ENCODE measurements at regions not wholly inside any gene's neighbourhood (a gene's known extent, or its start where the extent isn't known, plus 50 kb on each side); places are given as distances from the start of the nearest gene placed in this dataset.

- no peak for TF ChIP-seq MAX (IDR thresholded peaks at IDR 0.05)
- Histone ChIP-seq H3K27ac (ENCODE audit: low read depth in 1 of 2, low read length in 2 of 2) (no peak overlapping the region), H3K9ac (ENCODE audit: low read depth in 1 of 2, low read length in 2 of 2) (no peak overlapping the region), H3K9me3 (ENCODE audit: control insufficient read depth in 4 of 4, low read length in 3 of 4) (no peaks in the 10 kb centered on the region), H3K4me3 (ENCODE audit: low read depth in 1 of 3, low read length in 3 of 3) (no peak overlapping the region), H3K36me3 (ENCODE audit: control insufficient read depth in 4 of 4, insufficient read depth in 3 of 4, low read depth in 1 of 4, low read length in 3 of 4) (no peaks in the 10 kb centered on the region), H3K4me1 (ENCODE audit: control insufficient read depth in 4 of 4, insufficient read depth in 4 of 4, low read length in 3 of 4) (no peaks in the 10 kb centered on the region), H3K27me3 (ENCODE audit: control insufficient read depth in 4 of 4, insufficient read depth in 4 of 4, low read length in 3 of 4) (peaks cover 0 to 4% (median 1%) of the 10 kb centered on the region in 4 donors)
- DNase-seq (ENCODE audit: low spot score) = no peak
- WGBS = 79% methylated on average over 13 of the region's 13 CpGs
Measured at GRCh38 chr9:13429301-13430190, 150.1 kb upstream of the MPDZ start.

- no peak for DNase-seq (ENCODE audit: low spot score)
- TF ChIP-seq FOXA2 (IDR thresholded peaks at IDR 0.05) (no peak), REST (IDR thresholded peaks at IDR 0.05) (no peak), RAD21 (IDR thresholded peaks at IDR 0.05) (no peak), NR2F2 (IDR thresholded peaks at IDR 0.05) (no peak), CTCF (IDR thresholded peaks at IDR 0.05; ENCODE audit: low read depth, low read length, missing input control) (no peak), RXRA (IDR thresholded peaks at IDR 0.05) (no peak), YY1 (IDR thresholded peaks at IDR 0.05) (no peak), MAX (IDR thresholded peaks at IDR 0.05) (no peak), GABPA (IDR thresholded peaks at IDR 0.05 in 1 of 2, conservative IDR thresholded peaks at IDR 0.05 in 1 of 2) (no peak), ATF3 (IDR thresholded peaks at IDR 0.05) (no peak), ZBTB33 (IDR thresholded peaks at IDR 0.05) (no peak), HNF4A (conservative IDR thresholded peaks at IDR 0.05) (no peak), SP1 (IDR thresholded peaks at IDR 0.05) (no peak), JUND (IDR thresholded peaks at IDR 0.05) (no peak), FOXA1 (IDR thresholded peaks at IDR 0.05) (no peak), HNF4G (IDR thresholded peaks at IDR 0.05) (no peak)
- H3K4me1 ChIP-seq (ENCODE audit: control insufficient read depth in 4 of 4, insufficient read depth in 4 of 4, low read length in 3 of 4) = no peaks in the 10 kb centered on the region
- no peak overlapping the region for H3K4me3 ChIP-seq (ENCODE audit: low read depth in 1 of 3, low read length in 3 of 3)
- no peak overlapping the region for H3K9ac ChIP-seq (ENCODE audit: low read depth in 1 of 2, low read length in 2 of 2)
- no peaks in the 10 kb centered on the region for H3K9me3 ChIP-seq (ENCODE audit: control insufficient read depth in 4 of 4, low read length in 3 of 4)
- 78% methylated on average over 4 of the region's 4 CpGs for WGBS
- H3K27ac ChIP-seq (ENCODE audit: low read depth in 1 of 2, low read length in 2 of 2) = no peak overlapping the region
- peaks cover 0 to 4% (median 1%) of the 10 kb centered on the region in 4 donors for H3K27me3 ChIP-seq (ENCODE audit: control insufficient read depth in 4 of 4, insufficient read depth in 4 of 4, low read length in 3 of 4)
- H3K36me3 ChIP-seq (ENCODE audit: control insufficient read depth in 4 of 4, insufficient read depth in 3 of 4, low read depth in 1 of 4, low read length in 3 of 4) = no peaks in the 10 kb centered on the region
Measured at GRCh38 chr9:13428766-13429165, 149.3 kb upstream of the MPDZ start.
